SU-DHL-6 (cell line): ENCODE measurements at regions not wholly inside any gene's neighbourhood (a gene's known extent, or its start where the extent isn't known, plus 50 kb on each side); places are given as distances from the start of the nearest gene placed in this dataset.

Experiments
- H2AFZ ChIP-seq: fragments of 200-600 bp; sonication (generic); 2 replicates; pipeline ENCODE4 v1.6.1; 2014; ENCODE audit warnings: low read depth, mild to moderate bottlenecking, moderate library complexity, mixed read lengths, antibody characterized with exemption, low read length; ENCODE audit not compliant: severe bottlenecking
- H3F3A ChIP-seq: fragments of 200-600 bp; shearing (Covaris generic); 2 replicates; pipeline ENCODE4 v1.6.0; 2016; ENCODE audit warnings: antibody characterized with exemption, mild to moderate bottlenecking; ENCODE audit not compliant: insufficient read depth
- H3K27ac ChIP-seq: fragments of 200-600 bp; sonication (generic); 2 replicates; pipeline ENCODE4 v1.5.1; 2016; ENCODE audit warnings: low read depth, mild to moderate bottlenecking, low read length, moderate library complexity, mixed read lengths
- H3K27me3 ChIP-seq: fragments of 200-600 bp; sonication (generic), shearing (Covaris generic); 2 replicates; pipeline ENCODE4 v1.6.0; 2014; ENCODE audit warnings: mild to moderate bottlenecking, low read length
- H3K36me3 ChIP-seq: fragments of 200-600 bp; sonication (generic); 2 replicates; pipeline ENCODE4 v1.6.1; 2014; ENCODE audit warnings: mild to moderate bottlenecking, low read length, mixed read lengths
- H3K4me2 ChIP-seq: fragments of 300-600, 200-600 bp; shearing (Covaris generic), sonication (generic); 2 replicates; pipeline ENCODE4 v1.6.0; 2014; ENCODE audit warnings: low read length, low read depth, mild to moderate bottlenecking; ENCODE audit not compliant: poor library complexity, severe bottlenecking
- H3K4me3 ChIP-seq: fragments of 200-600 bp; sonication (generic); 2 replicates; pipeline ENCODE4 v1.5.1; 2014; ENCODE audit warnings: antibody characterized with exemption, low read length, mild to moderate bottlenecking, mixed read lengths; ENCODE audit not compliant: insufficient read depth, poor library complexity, severe bottlenecking
- H3K79me2 ChIP-seq: fragments of 200-600 bp; sonication (generic); 2 replicates; pipeline ENCODE4 v1.6.1; 2014; ENCODE audit warnings: mild to moderate bottlenecking, low read length, moderate library complexity; ENCODE audit not compliant: insufficient read depth
- H3K9ac ChIP-seq: fragments of 200-600 bp; sonication (generic); 2 replicates; pipeline ENCODE4 v1.7.0; 2014; ENCODE audit warnings: mild to moderate bottlenecking, low read length
- H3K9me2 ChIP-seq: fragments of 200-600 bp; sonication (generic); replicated peaks from 2 replicates; pipeline ENCODE4 v1.6.1; 2014; ENCODE audit warnings: low read length; ENCODE audit not compliant: insufficient read depth
- H3K9me3 ChIP-seq: fragments of 200-600 bp; sonication (generic); 2 replicates; pipeline ENCODE4 v1.6.1; 2014; ENCODE audit warnings: low read length, mixed read lengths; ENCODE audit not compliant: insufficient read depth
- H4K20me1 ChIP-seq: fragments of 200-600 bp; sonication (generic); 2 replicates; pipeline ENCODE4 v1.6.1; 2014; ENCODE audit warnings: low read depth, mild to moderate bottlenecking, antibody characterized with exemption, low read length, moderate library complexity, mixed read lengths
- CTCF ChIP-seq: fragments of 200-600 bp; sonication (generic); IDR thresholded peaks from one replicate; pipeline ENCODE4 v1.5.1; 2017; ENCODE audit warnings: antibody characterized with exemption, mild to moderate bottlenecking, low read length, moderate library complexity; ENCODE audit not compliant: insufficient read depth, poor library complexity, severe bottlenecking
- EZH2phosphoT487 ChIP-seq: fragments of 200-600 bp; sonication (generic), shearing (Covaris generic); conservative IDR thresholded peaks from 2 replicates; pipeline ENCODE4 v1.6.1; 2018; ENCODE audit warnings: mild to moderate bottlenecking, antibody characterized with exemption, low read length, moderate library complexity, mixed read lengths

DNA sequence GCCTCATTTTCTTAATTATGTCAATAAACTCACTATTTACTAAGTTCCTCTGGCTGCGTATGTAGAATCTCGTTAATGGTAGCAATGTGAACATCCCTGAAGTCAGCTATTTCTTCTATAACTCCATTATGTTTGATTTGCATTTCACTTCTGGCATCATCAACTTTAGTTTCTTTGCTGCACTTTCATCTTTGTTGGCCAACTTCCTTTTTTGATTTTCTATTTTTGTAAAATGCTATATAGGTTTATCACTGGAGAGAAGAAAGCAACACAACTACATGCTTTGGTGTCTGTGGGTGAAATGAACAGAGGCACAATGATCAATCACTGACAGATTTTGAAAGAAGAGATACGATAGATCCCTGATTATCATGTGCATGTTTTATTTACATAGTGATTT is 58.5 kb upstream of the ATF7IP start:
- H4K20me1 ChIP-seq: no peaks in the 10 kb centered on the region
- H3K9me2 ChIP-seq: no peaks in the 10 kb centered on the region
- H3K79me2 ChIP-seq: no peaks in the 10 kb centered on the region
- peaks cover 26% of the 10 kb centered on the region for H3F3A ChIP-seq
- TF ChIP-seq CTCF (no peak), EZH2phosphoT487 (no peak)
- no peaks in the 10 kb centered on the region for H3K27me3 ChIP-seq
- peak overlapping the region; percentile 72 for H3K4me2 ChIP-seq
- H3K27ac ChIP-seq: peak overlapping the region; percentile 96
- peak overlapping the region; percentile 58 for H3K9ac ChIP-seq
- no peaks in the 10 kb centered on the region for H3K9me3 ChIP-seq
- H2AFZ ChIP-seq: no peak overlapping the region
- H3K4me3 ChIP-seq: no peak overlapping the region
- no peaks in the 10 kb centered on the region for H3K36me3 ChIP-seq

GRCh38 chr12:14308516-14308915 is 57.0 kb upstream of the ATF7IP start:
- peak overlapping the region; percentile 96 for H3K27ac ChIP-seq
- H3K4me2 ChIP-seq: peak overlapping the region; percentile 72

DNA sequence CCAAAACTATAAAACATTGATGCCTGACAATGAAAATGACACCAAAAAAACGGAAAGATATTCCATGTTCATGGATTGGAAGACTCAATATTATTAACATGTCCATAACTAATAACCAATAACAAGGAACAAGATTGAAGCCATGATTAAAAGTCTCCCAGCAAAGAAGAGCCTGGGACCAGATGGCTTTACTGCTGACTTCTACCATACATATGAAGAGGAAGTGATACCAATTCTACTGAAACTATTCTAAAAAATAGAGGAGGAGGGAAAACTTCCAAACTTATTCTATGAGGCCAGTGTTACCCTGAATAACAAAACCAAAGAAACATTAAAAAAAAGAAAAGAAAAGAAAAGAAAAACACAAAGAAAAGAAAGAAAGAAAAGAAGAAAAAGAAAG is 54.6 kb upstream of the ATF7IP start:
- Histone ChIP-seq H3K9me3 (no peaks in the 10 kb centered on the region), H3K79me2 (no peaks in the 10 kb centered on the region), H4K20me1 (no peaks in the 10 kb centered on the region), H3K4me3 (no peak overlapping the region), H3F3A (peaks cover 20% of the 10 kb centered on the region), H3K36me3 (no peaks in the 10 kb centered on the region), H3K9ac (no peak overlapping the region), H3K27ac (peak overlapping the region; percentile 18; the same call in 1 of the 2 replicates), H3K4me2 (peak overlapping the region; percentile 12), H2AFZ (no peak overlapping the region), H3K27me3 (no peaks in the 10 kb centered on the region), H3K9me2 (no peaks in the 10 kb centered on the region)
- no peak for TF ChIP-seq CTCF
- TF ChIP-seq EZH2phosphoT487: no peak

More at GRCh38 chr12:14308516-14308915, 57.0 kb upstream of the ATF7IP start:
- peaks cover 25% of the 10 kb centered on the region for H3F3A ChIP-seq
- H3K79me2 ChIP-seq: no peaks in the 10 kb centered on the region
- no peaks in the 10 kb centered on the region for H3K27me3 ChIP-seq
- peak overlapping the region; percentile 41 for H3K9ac ChIP-seq
- H2AFZ ChIP-seq: no peak overlapping the region
- no peaks in the 10 kb centered on the region for H3K9me2 ChIP-seq
- H3K9me3 ChIP-seq: no peaks in the 10 kb centered on the region
- no peak overlapping the region for H3K4me3 ChIP-seq
- no peaks in the 10 kb centered on the region for H3K36me3 ChIP-seq
- H4K20me1 ChIP-seq: no peaks in the 10 kb centered on the region
- TF ChIP-seq EZH2phosphoT487: no peak
- TF ChIP-seq CTCF: no peak
